Skeletal muscle tissue (tissue), 3 donors: ENCODE measurements at regions not wholly inside any gene's neighbourhood (a gene's known extent, or its start where the extent isn't known, plus 50 kb on each side); places are given as distances from the start of the nearest gene placed in this dataset.

Experiments
- H3K27ac ChIP-seq: one replicate; pipeline ENCODE4 v1.7.0; 2013; ENCODE audit warnings: mild to moderate bottlenecking, low read depth, low read length, inconsistent platforms
- H3K27me3 ChIP-seq, 3 donors: one replicate each; pipeline ENCODE4 v1.7.0; 2013; ENCODE audit warnings: low read length in 3 of 3; ENCODE audit not compliant: control insufficient read depth in 3 of 3, insufficient read depth in 3 of 3
- H3K36me3 ChIP-seq, 3 donors: one replicate each; pipeline ENCODE4 v1.7.0; 2013; ENCODE audit warnings: low read length in 3 of 3; ENCODE audit not compliant: control insufficient read depth in 3 of 3, insufficient read depth in 3 of 3
- H3K4me1 ChIP-seq, 3 donors: one replicate each; pipeline ENCODE4 v1.7.0; 2013; ENCODE audit warnings: low read length in 3 of 3, mild to moderate bottlenecking in 3 of 3; ENCODE audit not compliant: control insufficient read depth in 3 of 3, insufficient read depth in 3 of 3
- H3K4me3 ChIP-seq, 3 donors: one replicate each; pipeline ENCODE4 v1.7.0; 2013; ENCODE audit warnings: low read length in 3 of 3
- H3K9ac ChIP-seq, 3 donors: one replicate each; pipeline ENCODE4 v1.7.0; 2013; ENCODE audit warnings: low read length in 3 of 3, mild to moderate bottlenecking in 3 of 3, moderate library complexity in 2 of 3, low read depth in 1 of 3
- H3K9me3 ChIP-seq, 3 donors: one replicate each; pipeline ENCODE4 v1.7.0; 2013; ENCODE audit warnings: low read length in 3 of 3; ENCODE audit not compliant: control insufficient read depth in 3 of 3
- donor health status: Osteomylitis.

- Histone ChIP-seq H3K4me3 (no peak overlapping the region), H3K27me3 (peaks cover 0 to 4% (median 0%) of the 10 kb centered on the region in 3 donors), H3K4me1 (no peaks in the 10 kb centered on the region), H3K27ac (no peak overlapping the region), H3K9ac (no peak overlapping the region), H3K36me3 (no peaks in the 10 kb centered on the region), H3K9me3 (no peaks in the 10 kb centered on the region)
These were observed 184.1 kb downstream of the C1D start for GRCh38 chr2:67878743-67879142.

GRCh38 chr2:67879586-67880290, 183.1 kb downstream of the C1D start:
- H3K36me3 ChIP-seq = no peaks in the 10 kb centered on the region
- no peak overlapping the region for H3K4me3 ChIP-seq
- no peaks in the 10 kb centered on the region for H3K9me3 ChIP-seq
- no peaks in the 10 kb centered on the region for H3K4me1 ChIP-seq
- no peak overlapping the region for H3K9ac ChIP-seq
- H3K27ac ChIP-seq = no peak overlapping the region
- peaks cover 0 to 4% (median 0%) of the 10 kb centered on the region in 3 donors for H3K27me3 ChIP-seq

GRCh38 chr2:67880291-67880761, 182.5 kb downstream of the C1D start:
- no peak overlapping the region for H3K9ac ChIP-seq
- H3K9me3 ChIP-seq = no peaks in the 10 kb centered on the region

GRCh38 chr2:67881816-67882215, 181.0 kb downstream of the C1D start:
- peaks cover 0 to 4% (median 0%) of the 10 kb centered on the region in 3 donors for H3K27me3 ChIP-seq
- no peaks in the 10 kb centered on the region for H3K9me3 ChIP-seq
- H3K9ac ChIP-seq = no peak overlapping the region
- H3K36me3 ChIP-seq = no peaks in the 10 kb centered on the region
- H3K4me3 ChIP-seq = no peak overlapping the region
- H3K4me1 ChIP-seq = no peaks in the 10 kb centered on the region
- H3K27ac ChIP-seq = no peak overlapping the region

More at GRCh38 chr2:67880291-67880761, 182.5 kb downstream of the C1D start:
- Histone ChIP-seq H3K27ac (no peak overlapping the region), H3K4me1 (no peaks in the 10 kb centered on the region), H3K4me3 (no peak overlapping the region), H3K36me3 (no peaks in the 10 kb centered on the region), H3K27me3 (peaks cover 0 to 4% (median 0%) of the 10 kb centered on the region in 3 donors)

GRCh38 chr2:67883316-67884087, 179.3 kb downstream of the C1D start:
- no peak overlapping the region for H3K4me3 ChIP-seq
- no peaks in the 10 kb centered on the region for H3K9me3 ChIP-seq
- H3K36me3 ChIP-seq = no peaks in the 10 kb centered on the region
- no peak overlapping the region for H3K27ac ChIP-seq
- peaks cover 0 to 4% (median 0%) of the 10 kb centered on the region in 3 donors for H3K27me3 ChIP-seq
- H3K9ac ChIP-seq = no peak overlapping the region
- H3K4me1 ChIP-seq = no peaks in the 10 kb centered on the region

GRCh38 chr2:67888351-67889005, 174.3 kb downstream of the C1D start:
- no peaks in the 10 kb centered on the region for H3K36me3 ChIP-seq

GRCh38 chr2:67889056-67889455, 173.7 kb downstream of the C1D start:
- no peaks in the 10 kb centered on the region for H3K36me3 ChIP-seq
- H3K27me3 ChIP-seq = no peaks in the 10 kb centered on the region
- H3K9me3 ChIP-seq = no peaks in the 10 kb centered on the region
- H3K27ac ChIP-seq = no peak overlapping the region
- H3K4me3 ChIP-seq = no peak overlapping the region
- H3K9ac ChIP-seq = no peak overlapping the region
- H3K4me1 ChIP-seq = no peaks in the 10 kb centered on the region

More at GRCh38 chr2:67888351-67889005, 174.3 kb downstream of the C1D start:
- Histone ChIP-seq H3K27ac (no peak overlapping the region), H3K9ac (no peak overlapping the region), H3K4me3 (no peak overlapping the region), H3K9me3 (no peaks in the 10 kb centered on the region), H3K27me3 (no peaks in the 10 kb centered on the region), H3K4me1 (no peaks in the 10 kb centered on the region)

- Histone ChIP-seq H3K27ac (no peak overlapping the region), H3K4me3 (no peak overlapping the region), H3K9me3 (no peaks in the 10 kb centered on the region), H3K9ac (no peak overlapping the region), H3K27me3 (no peaks in the 10 kb centered on the region), H3K36me3 (no peaks in the 10 kb centered on the region), H3K4me1 (peaks cover 0 to 12% (median 4%) of the 10 kb centered on the region in 3 donors)
These were observed 171.2 kb downstream of the C1D start for GRCh38 chr2:67891642-67892041.

GRCh38 chr2:67892339-67892846, 170.4 kb downstream of the C1D start:
- Histone ChIP-seq H3K27ac (no peak overlapping the region), H3K27me3 (no peaks in the 10 kb centered on the region), H3K36me3 (no peaks in the 10 kb centered on the region), H3K4me3 (no peak overlapping the region), H3K9me3 (no peaks in the 10 kb centered on the region), H3K9ac (no peak overlapping the region), H3K4me1 (peaks cover 0 to 12% (median 4%) of the 10 kb centered on the region in 3 donors)
